MM.1S (cell line): ENCODE measurements at regions not wholly inside any gene's neighbourhood (a gene's known extent, or its start where the extent isn't known, plus 50 kb on each side); places are given as distances from the start of the nearest gene placed in this dataset.

Experiments
- DNase-seq: peaks from one replicate; pipeline ENCODE4 v3.0.0-alpha.2; 2015
- H2AFZ ChIP-seq: fragments of 300-600 bp; sonication (generic); 2 replicates; pipeline ENCODE4 v1.6.0; 2016; ENCODE audit warnings: antibody characterized with exemption, low read length
- H3F3A ChIP-seq: fragments of 300-600 bp; sonication (generic); 2 replicates; pipeline ENCODE4 v1.6.1; 2016; ENCODE audit warnings: mild to moderate bottlenecking, antibody characterized with exemption, low read length, moderate library complexity, mixed read lengths; ENCODE audit not compliant: insufficient read depth
- H3K27ac ChIP-seq: fragments of 300-600 bp; sonication (generic); 2 replicates; pipeline ENCODE4 v1.5.1; 2016; ENCODE audit warnings: mild to moderate bottlenecking, low read length
- H3K27me3 ChIP-seq: fragments of 300-600 bp; sonication (generic); replicated peaks from 2 replicates; pipeline ENCODE4 v1.6.0; 2016; ENCODE audit warnings: low read length; ENCODE audit not compliant: insufficient read depth
- H3K36me3 ChIP-seq: fragments of 300-600 bp; sonication (generic); replicated peaks from 2 replicates; pipeline ENCODE4 v1.6.1; 2016; ENCODE audit warnings: mild to moderate bottlenecking, low read length, mixed read lengths; ENCODE audit not compliant: insufficient read depth
- H3K4me1 ChIP-seq: fragments of 300-600 bp; sonication (generic); 2 replicates; pipeline ENCODE4 v1.6.1; 2016; ENCODE audit warnings: low read length, mixed read lengths
- H3K4me2 ChIP-seq: fragments of 300-600 bp; sonication (generic); 2 replicates; pipeline ENCODE4 v1.6.0; 2016; ENCODE audit warnings: low read depth, low read length
- H3K4me3 ChIP-seq: fragments of 300-600 bp; sonication (generic); 2 replicates; pipeline ENCODE4 v1.5.1; 2016; ENCODE audit warnings: low read length, mixed read lengths
- H3K79me2 ChIP-seq: fragments of 300-600 bp; sonication (generic); 2 replicates; pipeline ENCODE4 v1.6.1; 2016; ENCODE audit warnings: mixed run types, low read length, mixed read lengths
- H3K9ac ChIP-seq: fragments of 300-600 bp; sonication (generic); 2 replicates; pipeline ENCODE4 v1.6.1; 2016; ENCODE audit warnings: low read length, mixed read lengths
- H3K9me2 ChIP-seq: fragments of 300-600 bp; sonication (generic); replicated peaks from 2 replicates; pipeline ENCODE4 v1.6.1; 2016; ENCODE audit warnings: mild to moderate bottlenecking, low read length, mixed read lengths; ENCODE audit not compliant: insufficient read depth
- H3K9me3 ChIP-seq: fragments of 300-600 bp; sonication (generic); replicated peaks from 2 replicates; pipeline ENCODE4 v1.6.1; 2016; ENCODE audit warnings: mild to moderate bottlenecking, low read length, mixed read lengths; ENCODE audit not compliant: insufficient read depth
- H4K20me1 ChIP-seq: fragments of 300-600 bp; sonication (generic); 2 replicates; pipeline ENCODE4 v1.6.1; 2016; ENCODE audit warnings: mild to moderate bottlenecking, low read length, moderate library complexity, mixed read lengths; ENCODE audit not compliant: insufficient read depth
- EZH2 ChIP-seq: fragments of 300-600 bp; sonication (generic); optimal IDR thresholded peaks from 2 replicates; pipeline ENCODE3; 2017; ENCODE audit warnings: low read depth, mild to moderate bottlenecking, antibody characterized with exemption, low read length, mixed read lengths
- EZH2phosphoT487 ChIP-seq: fragments of 300-600 bp; sonication (generic); IDR thresholded peaks from 2 replicates; pipeline ENCODE4 v1.6.1; 2018; ENCODE audit warnings: antibody characterized with exemption, low read length
- TF ChIP-seq, protein P1 (sequence below): fragments of 300-600 bp; sonication (generic); IDR thresholded peaks from 2 replicates; pipeline ENCODE4 v1.5.1; 2016; ENCODE audit warnings: antibody characterized with exemption, low read length, mixed read lengths

DNA sequence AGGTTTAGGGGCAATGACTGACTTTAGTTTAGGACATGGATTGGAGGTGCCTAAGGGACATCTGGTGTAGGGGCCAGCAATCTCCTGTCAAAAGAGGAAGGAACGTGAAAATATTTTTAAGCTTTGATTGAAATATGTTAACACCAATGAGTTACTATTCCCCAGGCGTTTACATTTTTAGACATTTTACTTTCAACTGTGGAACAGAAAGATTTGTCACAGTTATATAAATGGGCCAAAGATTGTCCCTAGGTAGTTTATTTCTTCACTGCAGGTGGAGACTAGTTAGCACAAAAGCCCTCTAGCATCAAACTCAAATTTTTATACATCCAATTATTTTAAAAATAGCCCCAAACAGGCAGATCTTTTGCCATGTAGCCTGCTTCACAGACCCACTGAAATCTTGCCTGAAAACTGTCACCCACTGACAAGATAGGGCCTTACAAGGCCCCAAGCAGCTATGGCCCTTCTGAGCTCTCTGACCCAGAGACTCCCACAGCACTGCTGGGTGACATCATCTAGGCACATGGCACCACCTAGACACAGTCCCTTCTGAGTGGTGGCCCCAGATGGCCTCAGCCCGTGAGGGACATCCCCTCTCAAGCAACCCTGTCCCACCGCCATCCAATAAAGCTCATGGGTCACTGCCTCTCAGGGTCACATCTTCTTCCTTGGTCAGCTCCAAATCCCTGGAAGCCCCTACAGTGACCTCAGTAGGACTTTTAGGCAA is 64.8 kb upstream of the DOCK9 start:
- Histone ChIP-seq H3K79me2 (peaks cover 28% of the 10 kb centered on the region; the same call in 1 of the 2 replicates), H3K36me3 (no peaks in the 10 kb centered on the region), H3K4me1 (no peaks in the 10 kb centered on the region), H2AFZ (no peak overlapping the region), H3K9me3 (no peaks in the 10 kb centered on the region), H4K20me1 (no peaks in the 10 kb centered on the region), H3K4me2 (no peak overlapping the region), H3K4me3 (no peak overlapping the region), H3K9me2 (no peaks in the 10 kb centered on the region), H3F3A (no peaks in the 10 kb centered on the region), H3K9ac (no peak overlapping the region), H3K27me3 (no peaks in the 10 kb centered on the region), H3K27ac (no peak overlapping the region)
- DNase-seq: no peak
- TF ChIP-seq EZH2phosphoT487 (no peak), EZH2 (no peak)
- TF ChIP-seq, protein P1, sequence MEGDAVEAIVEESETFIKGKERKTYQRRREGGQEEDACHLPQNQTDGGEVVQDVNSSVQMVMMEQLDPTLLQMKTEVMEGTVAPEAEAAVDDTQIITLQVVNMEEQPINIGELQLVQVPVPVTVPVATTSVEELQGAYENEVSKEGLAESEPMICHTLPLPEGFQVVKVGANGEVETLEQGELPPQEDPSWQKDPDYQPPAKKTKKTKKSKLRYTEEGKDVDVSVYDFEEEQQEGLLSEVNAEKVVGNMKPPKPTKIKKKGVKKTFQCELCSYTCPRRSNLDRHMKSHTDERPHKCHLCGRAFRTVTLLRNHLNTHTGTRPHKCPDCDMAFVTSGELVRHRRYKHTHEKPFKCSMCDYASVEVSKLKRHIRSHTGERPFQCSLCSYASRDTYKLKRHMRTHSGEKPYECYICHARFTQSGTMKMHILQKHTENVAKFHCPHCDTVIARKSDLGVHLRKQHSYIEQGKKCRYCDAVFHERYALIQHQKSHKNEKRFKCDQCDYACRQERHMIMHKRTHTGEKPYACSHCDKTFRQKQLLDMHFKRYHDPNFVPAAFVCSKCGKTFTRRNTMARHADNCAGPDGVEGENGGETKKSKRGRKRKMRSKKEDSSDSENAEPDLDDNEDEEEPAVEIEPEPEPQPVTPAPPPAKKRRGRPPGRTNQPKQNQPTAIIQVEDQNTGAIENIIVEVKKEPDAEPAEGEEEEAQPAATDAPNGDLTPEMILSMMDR: no peak

- no peak for TF ChIP-seq EZH2
- TF ChIP-seq, protein P1: no peak
- no peak for TF ChIP-seq EZH2phosphoT487
- Histone ChIP-seq H3K27ac (no peak overlapping the region), H3F3A (no peaks in the 10 kb centered on the region), H3K9me2 (no peaks in the 10 kb centered on the region), H3K4me1 (no peaks in the 10 kb centered on the region), H3K9ac (no peak overlapping the region), H3K27me3 (no peaks in the 10 kb centered on the region), H4K20me1 (no peaks in the 10 kb centered on the region), H2AFZ (no peak overlapping the region), H3K79me2 (peaks cover 28% of the 10 kb centered on the region; the same call in 1 of the 2 replicates), H3K36me3 (no peaks in the 10 kb centered on the region), H3K4me3 (no peak overlapping the region), H3K4me2 (no peak overlapping the region), H3K9me3 (no peaks in the 10 kb centered on the region)
- no peak for DNase-seq
These were observed 66.0 kb upstream of the DOCK9 start for GRCh38 chr13:99043831-99044231.

GRCh38 chr13:99044764-99045163 is 66.9 kb upstream of the DOCK9 start:
- no peaks in the 10 kb centered on the region for H3F3A ChIP-seq
- no peak overlapping the region for H3K27ac ChIP-seq
- no peak overlapping the region for H2AFZ ChIP-seq
- no peaks in the 10 kb centered on the region for H3K4me1 ChIP-seq
- no peaks in the 10 kb centered on the region for H3K9me2 ChIP-seq
- H3K27me3 ChIP-seq: no peaks in the 10 kb centered on the region
- H3K79me2 ChIP-seq: peaks cover 35% of the 10 kb centered on the region; the same call in 1 of the 2 replicates
- H3K36me3 ChIP-seq: no peaks in the 10 kb centered on the region
- no peaks in the 10 kb centered on the region for H3K9me3 ChIP-seq
- no peak overlapping the region for H3K4me2 ChIP-seq
- no peak overlapping the region for H3K4me3 ChIP-seq
- TF ChIP-seq EZH2phosphoT487 (no peak), EZH2 (no peak)
- TF ChIP-seq, protein P1: no peak
- no peak overlapping the region for H3K9ac ChIP-seq
- DNase-seq: no peak
- H4K20me1 ChIP-seq: no peaks in the 10 kb centered on the region
